ENCODE measurements at regions not wholly inside any gene's neighbourhood (a gene's known extent, or its start where the extent isn't known, plus 50 kb on each side); places are given as distances from the start of the nearest gene placed in this dataset.

DNA sequence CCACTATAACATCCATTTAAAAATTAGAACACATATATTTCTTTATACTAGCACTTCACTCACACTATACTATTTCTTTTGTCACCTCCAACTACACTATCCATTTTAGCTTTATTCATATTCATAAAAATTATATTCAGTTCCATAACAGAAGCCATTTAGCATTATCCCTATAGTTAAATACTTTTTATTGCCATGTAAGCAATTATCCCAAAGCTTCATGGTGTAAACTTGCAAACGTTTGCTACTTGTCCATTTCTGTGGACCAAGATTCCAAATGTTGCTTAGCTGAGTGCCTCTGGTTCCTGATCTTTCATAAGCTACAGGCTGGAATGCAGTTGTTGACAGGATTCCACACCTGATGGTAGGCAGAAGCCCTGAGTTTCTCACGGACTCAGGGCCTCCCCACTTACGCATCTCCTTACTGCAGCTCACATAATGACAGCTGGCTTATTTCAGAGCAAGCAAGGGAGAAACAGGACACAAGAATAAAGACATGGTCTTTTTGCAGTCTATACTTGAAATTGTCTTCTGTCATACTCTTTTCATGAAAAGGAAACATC, 1584.8 kb downstream of the SLITRK5 start:
- intact Hi-C loops (cut with micrococcal nuclease) = no loop called here
- CTCF ChIA-PET = no interaction called here
- H4K20me1 ChIP-seq (ENCODE audit: insufficient read depth) = no peaks in the 10 kb centered on the region
- POLR2A ChIA-PET = no interaction called here
- H3K4me2 ChIP-seq (ENCODE audit: low read length) = no peak overlapping the region
- H3K9ac ChIP-seq (ENCODE audit: low read length) = no peak overlapping the region
- no peak overlapping the region for H2AFZ ChIP-seq (ENCODE audit: low read depth, low read length, poor library complexity, severe bottlenecking)
- H3K4me3 ChIP-seq (replicated peaks in 1 of 2; ENCODE audit: low read depth in 1 of 2, low read length in 2 of 2) = no peak overlapping the region
- no peaks in the 10 kb centered on the region for H3K27me3 ChIP-seq (ENCODE audit: insufficient read depth, low read length)
- RAD21 ChIA-PET (ENCODE audit: low non-redundant PET in 1 of 2, low total read pairs in 2 of 2, uncharacterized antibody in 2 of 2, unreplicated experiment in 2 of 2) = no interaction called here
- H3K4me1 ChIP-seq (ENCODE audit: control insufficient read depth in 1 of 2, insufficient read depth in 2 of 2, low read length in 2 of 2) = no peaks in the 10 kb centered on the region
- H3K27ac ChIP-seq (ENCODE audit: low read depth, low read length) = no peak overlapping the region
- no TSS peak for BruUV-seq (replicated peaks)
- no peaks in the 10 kb centered on the region for H3K9me2 ChIP-seq (ENCODE audit: insufficient read depth)
- ATAC-seq (no peak), DNase-seq (ENCODE audit: low read depth, low spot score) (no peak)
- TF ChIP-seq JUND (IDR thresholded peaks at IDR 0.05) = no peak
- TF ChIP-seq EZH2phosphoT487 (IDR thresholded peaks at IDR 0.05; ENCODE audit: borderline replicate concordance) = no peak
- TF ChIP-seq, protein P1, sequence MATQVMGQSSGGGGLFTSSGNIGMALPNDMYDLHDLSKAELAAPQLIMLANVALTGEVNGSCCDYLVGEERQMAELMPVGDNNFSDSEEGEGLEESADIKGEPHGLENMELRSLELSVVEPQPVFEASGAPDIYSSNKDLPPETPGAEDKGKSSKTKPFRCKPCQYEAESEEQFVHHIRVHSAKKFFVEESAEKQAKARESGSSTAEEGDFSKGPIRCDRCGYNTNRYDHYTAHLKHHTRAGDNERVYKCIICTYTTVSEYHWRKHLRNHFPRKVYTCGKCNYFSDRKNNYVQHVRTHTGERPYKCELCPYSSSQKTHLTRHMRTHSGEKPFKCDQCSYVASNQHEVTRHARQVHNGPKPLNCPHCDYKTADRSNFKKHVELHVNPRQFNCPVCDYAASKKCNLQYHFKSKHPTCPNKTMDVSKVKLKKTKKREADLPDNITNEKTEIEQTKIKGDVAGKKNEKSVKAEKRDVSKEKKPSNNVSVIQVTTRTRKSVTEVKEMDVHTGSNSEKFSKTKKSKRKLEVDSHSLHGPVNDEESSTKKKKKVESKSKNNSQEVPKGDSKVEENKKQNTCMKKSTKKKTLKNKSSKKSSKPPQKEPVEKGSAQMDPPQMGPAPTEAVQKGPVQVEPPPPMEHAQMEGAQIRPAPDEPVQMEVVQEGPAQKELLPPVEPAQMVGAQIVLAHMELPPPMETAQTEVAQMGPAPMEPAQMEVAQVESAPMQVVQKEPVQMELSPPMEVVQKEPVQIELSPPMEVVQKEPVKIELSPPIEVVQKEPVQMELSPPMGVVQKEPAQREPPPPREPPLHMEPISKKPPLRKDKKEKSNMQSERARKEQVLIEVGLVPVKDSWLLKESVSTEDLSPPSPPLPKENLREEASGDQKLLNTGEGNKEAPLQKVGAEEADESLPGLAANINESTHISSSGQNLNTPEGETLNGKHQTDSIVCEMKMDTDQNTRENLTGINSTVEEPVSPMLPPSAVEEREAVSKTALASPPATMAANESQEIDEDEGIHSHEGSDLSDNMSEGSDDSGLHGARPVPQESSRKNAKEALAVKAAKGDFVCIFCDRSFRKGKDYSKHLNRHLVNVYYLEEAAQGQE (IDR thresholded peaks at IDR 0.05; ENCODE audit: low read depth) = no peak
- TF ChIP-seq EGR1 (IDR thresholded peaks at IDR 0.05; ENCODE audit: low read depth) = no peak
- no peak for TF ChIP-seq SRF (IDR thresholded peaks at IDR 0.05; ENCODE audit: low read depth)
- no peak for TF ChIP-seq RAD21 (IDR thresholded peaks at IDR 0.05; ENCODE audit: low read depth)
- TF ChIP-seq CBX3 (IDR thresholded peaks at IDR 0.05; ENCODE audit: low read depth) = no peak
- TF ChIP-seq SP1 (IDR thresholded peaks at IDR 0.05; ENCODE audit: low read depth) = no peak
- TF ChIP-seq TCF7L2 (IDR thresholded peaks at IDR 0.05; ENCODE audit: borderline replicate concordance, extremely low read depth, insufficient read depth, insufficient read length) = no peak
- TF ChIP-seq, protein P2, sequence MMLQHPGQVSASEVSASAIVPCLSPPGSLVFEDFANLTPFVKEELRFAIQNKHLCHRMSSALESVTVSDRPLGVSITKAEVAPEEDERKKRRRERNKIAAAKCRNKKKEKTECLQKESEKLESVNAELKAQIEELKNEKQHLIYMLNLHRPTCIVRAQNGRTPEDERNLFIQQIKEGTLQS (IDR thresholded peaks at IDR 0.05) = no peak
- no peak for TF ChIP-seq EZH2 (IDR thresholded peaks at IDR 0.05)
- no peak for TF ChIP-seq POLR2AphosphoS5 (IDR thresholded peaks at IDR 0.05; ENCODE audit: low read depth, low read length)
- no peak for TF ChIP-seq ZNF274 (IDR thresholded peaks at IDR 0.05; ENCODE audit: low read depth, low read length)
- TF ChIP-seq POLR2A (IDR thresholded peaks at IDR 0.05; ENCODE audit: borderline replicate concordance, extremely low read depth, insufficient read depth, insufficient read length) = no peak
- no peak for TF ChIP-seq ELF1 (IDR thresholded peaks at IDR 0.05; ENCODE audit: borderline replicate concordance, low read depth)
- no peak for TF ChIP-seq CEBPB (IDR thresholded peaks at IDR 0.05; ENCODE audit: low read depth)
- TF ChIP-seq ZFX (IDR thresholded peaks at IDR 0.05) = no peak
- no peaks in the 10 kb centered on the region for H3K79me2 ChIP-seq (ENCODE audit: insufficient read depth, low read length)
- peaks cover 5% of the 10 kb centered on the region in 2 experiments; a peak in 2 of 4 replicates for H3K9me3 ChIP-seq (ENCODE audit: control insufficient read depth in 1 of 2, insufficient read depth in 1 of 2, low read depth in 1 of 2, low read length in 2 of 2)
- no peaks in the 10 kb centered on the region for H3K36me3 ChIP-seq (ENCODE audit: control insufficient read depth in 1 of 2, insufficient read depth in 2 of 2, low read length in 2 of 2)

Data from HCT116 (cell line).